DOHH2 (cell line): ENCODE measurements at regions not wholly inside any gene's neighbourhood (a gene's known extent, or its start where the extent isn't known, plus 50 kb on each side); places are given as distances from the start of the nearest gene placed in this dataset.

ENCODE experiments used
- CTCF ChIP-seq: fragments of 200-600 bp; sonication (generic); IDR thresholded peaks from one replicate; pipeline ENCODE4 v1.5.1; 2014; ENCODE audit warnings: antibody characterized with exemption, mild to moderate bottlenecking, low read depth, low read length; ENCODE audit not compliant: poor library complexity, severe bottlenecking
- EZH2phosphoT487 ChIP-seq: fragments of 200-600 bp; sonication (generic); IDR thresholded peaks from 2 replicates; pipeline ENCODE4 v1.6.1; 2017; ENCODE audit warnings: borderline replicate concordance, mild to moderate bottlenecking, antibody characterized with exemption, low read length, moderate library complexity, mixed read lengths

GRCh38 chr5:106963630-106964029 is 707.1 kb downstream of the EFNA5 start:
- TF ChIP-seq CTCF = no peak
- no peak for TF ChIP-seq EZH2phosphoT487
